Spleen (tissue), 7 donors: ENCODE measurements at regions not wholly inside any gene's neighbourhood (a gene's known extent, or its start where the extent isn't known, plus 50 kb on each side); places are given as distances from the start of the nearest gene placed in this dataset.
"Not testable (repeated sequence)": the region's sequence is repeated elsewhere in the genome, so short reads cannot be mapped to it uniquely, and the experiment has no call there.

Source experiments
- CTCF ChIP-seq, 11 experiments: fragments of 200-600 bp in 7 of 11; fragments of 450-650 bp in 4 of 11; sonication (generic) in 4 of 11; IDR thresholded peaks in 8 of 11; conservative IDR thresholded peaks in 3 of 11; 1 replicate in 7 of 11; 2 replicates in 4 of 11; pipeline versions ENCODE4 v1.4.0 to v1.8.0; 2016 to 2021; ENCODE audit warnings: antibody characterized with exemption in 11 of 11, inconsistent platforms in 4 of 11, mild to moderate bottlenecking in 1 of 11
- POLR2A ChIP-seq, 3 donors: fragments of 450-650 bp; IDR thresholded peaks; one replicate each; pipeline ENCODE4 v1.5.1; 2017; ENCODE audit warnings: antibody characterized with exemption in 3 of 3, mild to moderate bottlenecking in 1 of 3
- donor health status: DM: no; HTN: no; CAD: no; lungs with moderate emphysema.
- donor health status: DM: no; HTN: no; CAD: no.
- donor health status: DM: no; HTN: no; CAD: no.

- TF ChIP-seq CTCF (IDR thresholded peaks at IDR 0.05 in 8 of 11, conservative IDR thresholded peaks at IDR 0.05 in 3 of 11); POLR2A (IDR thresholded peaks at IDR 0.05): not testable (repeated sequence)
Measured at GRCh38 chr2:237212356-237213279, 126.9 kb downstream of the COPS8 start.
